HFFc6 (cell line): ENCODE measurements at regions not wholly inside any gene's neighbourhood (a gene's known extent, or its start where the extent isn't known, plus 50 kb on each side); places are given as distances from the start of the nearest gene placed in this dataset.
A peak's percentile ranks its signal among the peaks of the same experiment; 100 is the strongest.

Source experiments
- DNase-seq: peaks from one replicate; pipeline ENCODE4 v3.0.0-alpha.2; 2018
- H3K27ac Mint-ChIP-seq: 2 replicates; pipeline ENCODE4 v1.8.0; 2020; ENCODE audit warnings: mild to moderate bottlenecking, mixed read lengths
- H3K27me3 Mint-ChIP-seq: 2 replicates; pipeline ENCODE4 v1.8.0; 2021; ENCODE audit warnings: mild to moderate bottlenecking, moderate library complexity, mixed read lengths; ENCODE audit not compliant: insufficient read depth
- H3K36me3 Mint-ChIP-seq: 2 replicates; pipeline ENCODE4 v1.8.0; 2021; ENCODE audit warnings: low read depth, mixed read lengths
- H3K4me1 Mint-ChIP-seq: 2 replicates; pipeline ENCODE4 v1.8.0; 2020; ENCODE audit warnings: low read depth, mixed read lengths
- H3K4me3 Mint-ChIP-seq: 2 replicates; pipeline ENCODE4 v1.8.0; 2020; ENCODE audit warnings: mild to moderate bottlenecking, moderate library complexity, mixed read lengths
- H3K9me3 Mint-ChIP-seq: 2 replicates; pipeline ENCODE4 v1.8.0; 2020; ENCODE audit warnings: mild to moderate bottlenecking, mixed read lengths
- CTCF ChIP-seq: fragments of 200-600 bp; sonication (generic); IDR thresholded peaks from 2 replicates; pipeline ENCODE4 v1.5.0; 2021; ENCODE audit warnings: antibody characterized with exemption, mild to moderate bottlenecking

- Mint-ChIP-seq H3K36me3 (peaks cover 8% of the 10 kb centered on the region), H3K27me3 (peaks cover 21% of the 10 kb centered on the region), H3K27ac (no peak overlapping the region), H3K4me1 (peaks cover 7% of the 10 kb centered on the region), H3K9me3 (no peaks in the 10 kb centered on the region), H3K4me3 (no peak overlapping the region)
- DNase-seq, result no peak
- TF ChIP-seq CTCF, result no peak
These were observed 65.7 kb downstream of the UNC5CL start for GRCh38 chr6:40973304-40973703.

DNA sequence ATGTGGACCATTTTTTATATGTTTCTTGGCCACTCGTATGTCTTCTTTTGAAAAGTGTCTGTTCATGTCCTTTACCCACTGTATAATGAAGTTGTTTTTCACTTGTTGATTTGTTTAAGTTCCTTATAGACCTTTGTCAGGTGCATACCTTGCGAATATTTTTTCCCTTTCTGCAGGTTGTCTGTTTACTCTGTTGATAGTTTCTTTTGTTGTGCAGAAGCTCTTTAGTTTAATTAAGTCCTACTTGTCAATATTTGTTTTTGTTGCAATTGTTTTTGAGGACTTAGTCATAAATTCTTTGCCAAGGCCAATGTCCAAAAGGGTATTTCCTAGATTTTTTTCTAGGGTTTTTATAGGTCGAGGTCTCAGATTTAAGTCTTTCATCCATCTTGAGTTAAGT, 66.2 kb downstream of the UNC5CL start:
- DNase-seq, result no peak
- no peak for TF ChIP-seq CTCF
- peaks cover 21% of the 10 kb centered on the region for H3K27me3 Mint-ChIP-seq
- H3K9me3 Mint-ChIP-seq, result no peaks in the 10 kb centered on the region
- H3K27ac Mint-ChIP-seq, result no peak overlapping the region
- H3K36me3 Mint-ChIP-seq, result peaks cover 8% of the 10 kb centered on the region
- peaks cover 4% of the 10 kb centered on the region for H3K4me1 Mint-ChIP-seq
- no peak overlapping the region for H3K4me3 Mint-ChIP-seq

- no peak for DNase-seq
- no peak for TF ChIP-seq CTCF
- Mint-ChIP-seq H3K9me3 (no peaks in the 10 kb centered on the region), H3K36me3 (peaks cover 8% of the 10 kb centered on the region), H3K4me3 (no peak overlapping the region), H3K27ac (no peak overlapping the region), H3K4me1 (no peaks in the 10 kb centered on the region), H3K27me3 (peaks cover 17% of the 10 kb centered on the region)
These were observed 66.8 kb downstream of the UNC5CL start for GRCh38 chr6:40972190-40972589.

DNA sequence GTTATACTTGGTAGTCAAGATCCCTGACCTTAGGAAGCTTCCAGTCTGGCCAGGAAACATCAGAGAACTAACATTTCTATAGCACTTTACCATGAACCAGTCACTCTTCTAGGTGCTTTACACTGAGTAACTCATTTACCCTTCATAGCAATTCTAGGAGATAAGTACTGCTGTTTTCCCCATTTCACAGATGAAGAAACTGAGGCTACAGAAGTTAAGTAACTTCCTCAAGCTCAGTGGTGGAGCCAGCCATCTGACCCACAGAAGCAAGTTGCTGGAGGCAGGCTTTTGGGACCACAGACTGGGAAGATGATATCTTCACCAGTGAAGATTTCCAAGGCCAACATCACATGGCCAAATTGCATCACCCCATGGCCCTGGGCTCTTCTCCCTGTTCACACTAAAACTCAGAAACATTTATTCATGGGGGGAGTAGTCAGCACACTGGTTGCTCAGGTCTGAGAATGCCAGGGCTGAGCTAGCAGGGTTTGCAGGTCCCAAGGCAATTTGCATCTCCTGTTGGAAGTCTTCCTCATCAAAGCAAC, 70.3 kb downstream of the UNC5CL start:
- no peak for DNase-seq
- Mint-ChIP-seq H3K36me3 (peaks cover 4% of the 10 kb centered on the region; the same call in 1 of the 2 replicates), H3K9me3 (no peaks in the 10 kb centered on the region), H3K27me3 (peaks cover 7% of the 10 kb centered on the region), H3K27ac (no peak overlapping the region), H3K4me1 (peaks cover 12% of the 10 kb centered on the region), H3K4me3 (no peak overlapping the region)
- no peak for TF ChIP-seq CTCF

- no peak for TF ChIP-seq CTCF
- H3K4me3 Mint-ChIP-seq, result no peak overlapping the region
- DNase-seq, result no peak
- no peak overlapping the region for H3K27ac Mint-ChIP-seq
- peaks cover 26% of the 10 kb centered on the region for H3K4me1 Mint-ChIP-seq
- no peaks in the 10 kb centered on the region for H3K36me3 Mint-ChIP-seq
- peaks cover 3% of the 10 kb centered on the region for H3K27me3 Mint-ChIP-seq
- no peaks in the 10 kb centered on the region for H3K9me3 Mint-ChIP-seq
These were observed 72.2 kb downstream of the UNC5CL start for GRCh38 chr6:40966860-40967259.

DNA sequence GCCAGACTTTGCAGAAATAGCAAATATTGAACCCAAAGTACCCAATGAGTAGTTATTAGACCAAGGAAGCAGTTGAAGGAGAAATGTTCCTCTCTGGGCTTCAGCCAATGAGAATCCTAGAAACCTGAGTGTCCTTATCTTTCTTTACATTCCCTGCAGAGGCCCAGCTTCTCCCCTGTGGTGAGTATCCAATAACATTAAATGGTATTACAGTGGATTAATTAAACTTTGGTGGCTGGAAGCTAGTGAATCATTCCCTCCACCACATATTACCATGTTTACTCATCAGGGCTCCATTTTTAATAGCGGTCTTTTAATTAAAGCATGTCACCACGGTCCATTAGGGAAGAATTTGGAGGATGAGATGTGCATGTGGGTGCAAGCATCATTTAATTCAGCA, 74.0 kb downstream of the UNC5CL start:
- H3K4me3 Mint-ChIP-seq, result no peak overlapping the region
- H3K9me3 Mint-ChIP-seq, result no peaks in the 10 kb centered on the region
- TF ChIP-seq CTCF, result no peak
- peaks cover 3% of the 10 kb centered on the region for H3K27me3 Mint-ChIP-seq
- peaks cover 44% of the 10 kb centered on the region for H3K4me1 Mint-ChIP-seq
- DNase-seq, result peak; percentile 29
- H3K27ac Mint-ChIP-seq, result no peak overlapping the region
- no peaks in the 10 kb centered on the region for H3K36me3 Mint-ChIP-seq
